Fibroblast of the aortic adventitia (primary cell): ENCODE measurements at regions not wholly inside any gene's neighbourhood (a gene's known extent, or its start where the extent isn't known, plus 50 kb on each side); places are given as distances from the start of the nearest gene placed in this dataset.

Experiments
- DNase-seq: peaks from one replicate; pipeline ENCODE4 v3.0.0-alpha.2; 2010; ENCODE audit warnings: low read depth
- H3K4me3 ChIP-seq: 2 replicates; pipeline ENCODE4 v1.5.1; 2011; ENCODE audit warnings: low read depth, mild to moderate bottlenecking, control low read depth, low read length, moderate library complexity
- TF ChIP-seq, protein P1 (sequence below): IDR thresholded peaks from 2 replicates; pipeline ENCODE4 v1.5.1; 2011; ENCODE audit warnings: mild to moderate bottlenecking, low read length, control low read depth, inconsistent platforms; ENCODE audit not compliant: insufficient read depth

DNA sequence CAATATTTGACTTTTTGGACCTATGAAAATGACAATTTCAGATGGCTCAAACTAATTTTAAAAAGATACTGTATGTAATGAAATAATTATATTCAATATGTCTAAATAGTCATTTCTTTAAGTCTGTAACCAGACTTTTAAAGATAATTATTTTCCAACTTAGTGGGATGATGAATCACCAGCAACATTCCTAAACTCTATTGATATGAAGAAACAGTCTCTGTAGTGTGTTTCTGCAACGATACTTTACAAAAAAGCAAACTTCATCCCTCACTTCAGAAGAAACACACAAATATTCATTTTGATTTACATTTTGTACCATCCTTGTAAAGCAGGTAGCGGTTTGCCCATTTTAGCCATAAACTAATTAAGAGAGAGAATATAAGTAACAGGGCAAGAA lies 417.4 kb downstream of the EFNB2 start:
- no peak overlapping the region for H3K4me3 ChIP-seq
- TF ChIP-seq, protein P1, sequence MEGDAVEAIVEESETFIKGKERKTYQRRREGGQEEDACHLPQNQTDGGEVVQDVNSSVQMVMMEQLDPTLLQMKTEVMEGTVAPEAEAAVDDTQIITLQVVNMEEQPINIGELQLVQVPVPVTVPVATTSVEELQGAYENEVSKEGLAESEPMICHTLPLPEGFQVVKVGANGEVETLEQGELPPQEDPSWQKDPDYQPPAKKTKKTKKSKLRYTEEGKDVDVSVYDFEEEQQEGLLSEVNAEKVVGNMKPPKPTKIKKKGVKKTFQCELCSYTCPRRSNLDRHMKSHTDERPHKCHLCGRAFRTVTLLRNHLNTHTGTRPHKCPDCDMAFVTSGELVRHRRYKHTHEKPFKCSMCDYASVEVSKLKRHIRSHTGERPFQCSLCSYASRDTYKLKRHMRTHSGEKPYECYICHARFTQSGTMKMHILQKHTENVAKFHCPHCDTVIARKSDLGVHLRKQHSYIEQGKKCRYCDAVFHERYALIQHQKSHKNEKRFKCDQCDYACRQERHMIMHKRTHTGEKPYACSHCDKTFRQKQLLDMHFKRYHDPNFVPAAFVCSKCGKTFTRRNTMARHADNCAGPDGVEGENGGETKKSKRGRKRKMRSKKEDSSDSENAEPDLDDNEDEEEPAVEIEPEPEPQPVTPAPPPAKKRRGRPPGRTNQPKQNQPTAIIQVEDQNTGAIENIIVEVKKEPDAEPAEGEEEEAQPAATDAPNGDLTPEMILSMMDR: no peak
- DNase-seq: no peak

DNA sequence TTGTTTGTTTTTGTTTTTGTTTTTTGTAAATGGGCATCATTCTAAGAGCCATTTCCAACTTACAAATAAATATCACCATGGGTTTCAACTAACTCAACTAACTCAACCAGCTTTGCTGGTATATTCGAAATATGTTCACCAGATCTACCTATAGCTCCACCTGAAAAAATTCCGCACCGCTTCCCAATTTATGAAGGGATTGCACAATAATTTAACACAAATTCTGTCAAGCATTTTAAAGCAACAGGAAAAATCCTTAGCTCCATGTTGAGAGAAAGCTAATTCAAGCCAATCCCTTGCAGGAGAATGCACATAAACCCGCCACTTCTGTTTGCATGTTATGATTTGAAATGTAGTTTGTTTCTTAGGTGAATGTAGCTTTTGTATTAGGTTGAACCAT lies 417.8 kb downstream of the EFNB2 start:
- DNase-seq: no peak
- H3K4me3 ChIP-seq: no peak overlapping the region
- TF ChIP-seq, protein P1: no peak

DNA sequence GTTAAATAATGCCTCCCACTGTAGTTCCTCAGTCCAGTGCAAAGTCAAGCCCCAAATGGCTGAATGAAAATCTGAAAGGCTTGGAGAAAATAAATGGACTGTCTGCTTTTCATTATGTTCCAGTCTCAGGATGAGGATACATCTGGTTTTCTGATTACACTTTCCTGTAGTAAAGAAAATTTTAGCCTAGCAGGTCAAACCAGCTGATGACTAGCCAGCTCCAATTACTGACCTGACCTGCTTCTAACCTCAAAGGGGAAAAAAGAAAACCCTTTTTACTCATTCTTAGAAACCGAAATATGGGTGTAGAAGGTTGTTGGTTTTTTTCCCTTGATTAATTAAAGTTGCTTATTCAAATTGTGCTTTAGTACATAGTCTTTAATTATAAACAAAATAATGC lies 418.4 kb downstream of the EFNB2 start:
- no peak for DNase-seq
- H3K4me3 ChIP-seq: no peak overlapping the region
- TF ChIP-seq, protein P1: no peak

DNA sequence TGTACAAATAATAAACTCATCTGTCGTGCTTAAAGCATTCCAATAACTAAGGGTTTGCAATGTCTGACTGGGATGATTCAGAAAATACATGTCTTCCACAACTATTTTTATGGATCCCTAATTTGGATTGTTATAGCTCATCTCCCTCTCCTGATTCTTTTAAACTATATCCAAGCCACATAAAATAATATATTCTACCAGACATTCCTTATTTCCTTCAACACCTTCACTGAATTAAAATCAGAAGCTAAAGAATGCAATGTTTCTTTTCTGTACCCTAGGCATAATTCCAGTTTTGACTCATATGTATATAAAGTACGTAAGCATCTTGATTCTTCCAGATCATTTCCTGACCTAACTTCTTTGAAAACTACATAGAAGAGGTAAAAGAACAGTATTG lies 420.4 kb downstream of the EFNB2 start:
- TF ChIP-seq, protein P1: no peak
- no peak for DNase-seq

DNA sequence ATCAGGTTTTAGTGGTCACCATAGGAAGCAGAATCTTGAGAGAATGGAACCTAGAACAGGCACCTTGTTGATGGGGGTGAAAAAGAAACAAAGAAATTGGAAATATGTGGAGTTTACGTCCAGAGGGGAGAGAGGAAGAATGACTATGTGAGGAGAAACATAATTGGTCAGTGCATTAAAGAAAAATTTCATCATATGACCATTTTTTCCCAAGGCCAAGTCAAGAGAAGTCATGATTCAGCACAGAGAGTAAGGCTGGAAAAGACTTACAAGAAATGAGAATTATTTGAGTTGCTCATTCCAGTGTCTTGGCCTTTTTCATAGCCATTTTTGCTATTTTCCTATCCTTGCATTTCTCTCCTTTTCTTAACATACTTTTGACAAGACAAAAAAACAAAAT lies 421.7 kb downstream of the EFNB2 start:
- no peak for DNase-seq

More for the DNA sequence above, 420.4 kb downstream of the EFNB2 start:
- no peak overlapping the region for H3K4me3 ChIP-seq

DNA sequence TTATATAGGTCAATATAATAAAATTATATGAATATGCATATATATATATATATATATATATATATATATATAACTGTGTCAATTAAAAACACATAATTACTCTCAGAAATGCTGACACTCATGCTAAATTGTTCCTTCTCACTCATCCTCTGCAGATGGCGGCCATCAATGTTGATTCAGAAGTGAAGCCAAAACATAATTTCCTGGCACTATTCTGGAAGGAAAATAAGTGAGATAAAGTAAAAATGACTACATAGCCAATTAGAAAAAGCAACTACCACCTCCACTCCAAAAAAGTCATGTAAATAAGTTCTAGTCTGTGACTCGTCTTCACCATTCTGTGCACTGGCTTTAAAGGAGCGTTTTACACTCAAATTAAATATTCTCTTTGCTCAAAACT lies 423.3 kb downstream of the EFNB2 start:
- TF ChIP-seq, protein P1: no peak
- H3K4me3 ChIP-seq: no peak overlapping the region
- DNase-seq: no peak

More for the DNA sequence above, 421.7 kb downstream of the EFNB2 start:
- TF ChIP-seq, protein P1: no peak
- no peak overlapping the region for H3K4me3 ChIP-seq

DNA sequence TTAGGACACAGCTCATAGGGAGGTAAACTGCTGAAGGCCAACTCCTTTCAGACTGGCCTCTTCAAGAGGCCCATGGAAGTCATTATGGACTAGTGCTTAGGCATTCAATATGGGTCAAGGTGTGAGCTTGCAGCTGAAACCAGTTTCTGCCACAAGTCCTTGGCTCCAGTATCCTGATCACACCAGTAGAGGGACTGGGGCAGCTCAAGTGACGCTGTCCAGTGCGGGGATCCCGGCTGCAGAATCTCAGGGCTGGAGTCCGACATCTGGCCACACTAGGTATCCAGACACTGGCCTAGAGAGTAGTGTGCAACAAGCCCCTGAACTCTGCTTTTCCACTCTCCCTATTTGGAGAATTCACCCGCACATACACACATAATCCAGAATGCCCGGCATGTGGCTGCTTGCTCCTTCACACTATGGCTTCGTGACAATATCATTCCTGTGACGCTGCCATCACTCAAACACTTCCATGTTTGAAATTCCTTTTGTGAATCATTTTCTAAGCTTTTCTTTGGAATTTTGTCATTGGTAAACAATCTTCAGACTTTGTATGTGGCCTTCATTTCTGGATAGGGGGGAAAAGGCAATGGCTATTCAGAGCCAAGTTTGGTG lies 425.1 kb downstream of the EFNB2 start:
- no peak for DNase-seq
- no peak overlapping the region for H3K4me3 ChIP-seq
- TF ChIP-seq, protein P1: no peak
